ENCODE measurements at regions not wholly inside any gene's neighbourhood (a gene's known extent, or its start where the extent isn't known, plus 50 kb on each side); places are given as distances from the start of the nearest gene placed in this dataset.
A peak's percentile ranks its signal among the peaks of the same experiment; 100 is the strongest.

GRCh38 chr16:79814124-79814523 is 213.6 kb upstream of the MAF start:
- no peaks in the 10 kb centered on the region for H3K27me3 ChIP-seq (replicated peaks; ENCODE audit: control insufficient read depth, insufficient read depth, low read length)
- no peak for TF ChIP-seq CTCF (IDR thresholded peaks at IDR 0.05; ENCODE audit: insufficient read depth in 1 of 2, low read depth in 1 of 2, low read length in 1 of 2, severe bottlenecking in 1 of 2, unreplicated experiment in 1 of 2)
- Mint-ChIP-seq H3K36me3 (ENCODE audit: insufficient read depth, unreplicated experiment) (no peaks in the 10 kb centered on the region), H3K27ac (ENCODE audit: unreplicated experiment) (no peak overlapping the region), H3K4me1 (ENCODE audit: low read depth, unreplicated experiment) (peaks cover 9% of the 10 kb centered on the region), H3K27me3 (ENCODE audit: insufficient read depth, unreplicated experiment) (no peaks in the 10 kb centered on the region), H3K4me3 (ENCODE audit: unreplicated experiment) (no peak overlapping the region), H3K9me3 (ENCODE audit: unreplicated experiment) (peaks cover 6% of the 10 kb centered on the region)
- H3K36me3 ChIP-seq (ENCODE audit: control insufficient read depth, insufficient read depth, low read length), result no peaks in the 10 kb centered on the region
- H3K4me3 ChIP-seq (ENCODE audit: low read depth, low read length), result no peak overlapping the region
- DNase-seq, result no peak
- BruUV-seq (replicated peaks), result no TSS peak
- ChIA-PET POLR2A (no interaction called here), CTCF (no interaction called here)
- intact Hi-C loops (cut with micrococcal nuclease; ENCODE audit: unreplicated experiment), result no loop called here
- H3K9me3 ChIP-seq, result peaks cover 2% of the 10 kb centered on the region; the same call in 1 of the 2 replicates
- peaks cover 9% of the 10 kb centered on the region for H3K4me1 ChIP-seq

GRCh38 chr16:79811541-79811940 is 211.0 kb upstream of the MAF start:
- Histone ChIP-seq H3K4me1 (peaks cover 9% of the 10 kb centered on the region), H3K36me3 (ENCODE audit: control insufficient read depth, insufficient read depth, low read length) (no peaks in the 10 kb centered on the region), H3K9me3 (peaks cover 2% of the 10 kb centered on the region; the same call in 1 of the 2 replicates), H3K27me3 (replicated peaks; ENCODE audit: control insufficient read depth, insufficient read depth, low read length) (no peaks in the 10 kb centered on the region), H3K4me3 (ENCODE audit: low read depth, low read length) (no peak overlapping the region)
- POLR2A ChIA-PET, result no interaction called here
- Mint-ChIP-seq H3K4me3 (ENCODE audit: unreplicated experiment) (no peak overlapping the region), H3K27ac (ENCODE audit: unreplicated experiment) (no peak overlapping the region), H3K4me1 (ENCODE audit: low read depth, unreplicated experiment) (peaks cover 9% of the 10 kb centered on the region), H3K36me3 (ENCODE audit: insufficient read depth, unreplicated experiment) (no peaks in the 10 kb centered on the region), H3K9me3 (ENCODE audit: unreplicated experiment) (peaks cover 19% of the 10 kb centered on the region), H3K27me3 (ENCODE audit: insufficient read depth, unreplicated experiment) (no peaks in the 10 kb centered on the region)
- intact Hi-C loops (cut with micrococcal nuclease; ENCODE audit: unreplicated experiment), result no loop called here
- TF ChIP-seq CTCF (IDR thresholded peaks at IDR 0.05; ENCODE audit: insufficient read depth in 1 of 2, low read depth in 1 of 2, low read length in 1 of 2, severe bottlenecking in 1 of 2, unreplicated experiment in 1 of 2), result no peak
- BruUV-seq (replicated peaks), result no TSS peak
- DNase-seq, result no peak
- CTCF ChIA-PET, result no interaction called here

GRCh38 chr16:79810449-79811189 is 210.1 kb upstream of the MAF start:
- Mint-ChIP-seq H3K27me3 (ENCODE audit: insufficient read depth, unreplicated experiment) (no peaks in the 10 kb centered on the region), H3K4me1 (ENCODE audit: low read depth, unreplicated experiment) (peaks cover 9% of the 10 kb centered on the region), H3K9me3 (ENCODE audit: unreplicated experiment) (peaks cover 19% of the 10 kb centered on the region), H3K27ac (ENCODE audit: unreplicated experiment) (peak overlapping the region; percentile 7), H3K36me3 (ENCODE audit: insufficient read depth, unreplicated experiment) (no peaks in the 10 kb centered on the region), H3K4me3 (ENCODE audit: unreplicated experiment) (no peak overlapping the region)
- BruUV-seq (replicated peaks), result no TSS peak
- Histone ChIP-seq H3K9me3 (peaks cover 2% of the 10 kb centered on the region; the same call in 1 of the 2 replicates), H3K4me1 (peaks cover 9% of the 10 kb centered on the region), H3K27me3 (replicated peaks; ENCODE audit: control insufficient read depth, insufficient read depth, low read length) (no peaks in the 10 kb centered on the region), H3K36me3 (ENCODE audit: control insufficient read depth, insufficient read depth, low read length) (no peaks in the 10 kb centered on the region), H3K4me3 (ENCODE audit: low read depth, low read length) (no peak overlapping the region)
- CTCF ChIA-PET, result no interaction called here
- peak in 1 of 2 experiments; percentile 16 for DNase-seq
- POLR2A ChIA-PET, result no interaction called here
- intact Hi-C loops (cut with micrococcal nuclease; ENCODE audit: unreplicated experiment), result no loop called here
- TF ChIP-seq CTCF (IDR thresholded peaks at IDR 0.05; ENCODE audit: insufficient read depth in 1 of 2, low read depth in 1 of 2, low read length in 1 of 2, severe bottlenecking in 1 of 2, unreplicated experiment in 1 of 2), result no peak

All from Caco-2 (cell line).